ENCODE measurements at regions not wholly inside any gene's neighbourhood (a gene's known extent, or its start where the extent isn't known, plus 50 kb on each side); places are given as distances from the start of the nearest gene placed in this dataset.
A peak's percentile ranks its signal among the peaks of the same experiment; 100 is the strongest.

GRCh38 chr10:128373071-128373749 is 247.0 kb upstream of the MKI67 start:
- DNase-seq (ENCODE audit: low read depth, low spot score), result no peak

DNA sequence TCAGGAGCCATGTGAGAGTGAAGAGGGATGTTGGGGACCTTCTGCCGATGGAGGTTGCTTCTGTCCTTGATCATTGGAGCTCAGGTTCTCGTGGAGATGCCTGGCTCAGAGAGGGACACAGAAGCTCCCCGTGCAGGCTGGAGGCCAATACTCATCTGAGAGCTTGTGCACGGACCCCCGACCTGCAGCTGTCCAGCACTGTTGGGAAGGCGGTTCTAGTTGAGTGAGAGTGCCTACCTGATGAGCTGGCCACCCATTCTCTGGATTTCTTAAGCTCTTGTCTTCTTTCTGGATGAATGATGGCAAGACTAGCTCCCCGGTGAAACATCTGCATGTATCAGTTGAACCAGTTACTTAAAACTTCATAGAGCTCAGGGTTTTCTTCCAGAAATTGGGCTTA is 247.6 kb upstream of the MKI67 start:
- DNase-seq (ENCODE audit: low read depth, low spot score), result no peak

DNA sequence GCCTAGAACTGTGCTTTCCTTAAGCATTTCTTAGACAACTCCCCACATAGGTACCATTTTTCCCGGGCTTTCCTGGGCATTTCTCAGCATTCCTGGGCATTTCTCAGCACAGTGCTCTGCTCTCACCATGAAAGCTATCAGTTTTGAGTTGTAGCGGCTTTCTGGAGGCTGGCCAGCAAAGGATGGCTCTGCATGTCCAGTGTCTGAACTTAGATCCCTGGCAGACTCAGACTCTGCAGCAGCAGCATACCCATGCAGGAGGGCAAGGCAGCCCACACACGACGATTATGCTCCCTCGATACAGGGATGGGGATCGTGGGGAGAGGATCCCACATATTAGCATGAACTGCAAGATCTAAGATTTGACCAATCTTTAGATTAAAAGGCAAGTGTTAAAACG is 248.9 kb upstream of the MKI67 start:
- DNase-seq (ENCODE audit: low read depth, low spot score), result no peak

- no peak for DNase-seq (ENCODE audit: low read depth, low spot score)
Measured at GRCh38 chr10:128377364-128377987, 251.3 kb upstream of the MKI67 start.

GRCh38 chr10:128377988-128378387 is 251.8 kb upstream of the MKI67 start:
- DNase-seq (ENCODE audit: low read depth, low spot score), result no peak

GRCh38 chr10:128380946-128381345 is 254.7 kb upstream of the MKI67 start:
- DNase-seq (ENCODE audit: low read depth, low spot score), result no peak

GRCh38 chr10:128382225-128382624 is 256.0 kb upstream of the MKI67 start:
- DNase-seq (ENCODE audit: low read depth, low spot score), result no peak

GRCh38 chr10:128384831-128385230 is 258.6 kb upstream of the MKI67 start:
- DNase-seq (ENCODE audit: low read depth, low spot score), result no peak

GRCh38 chr10:128386231-128386630 is 260.0 kb upstream of the MKI67 start:
- DNase-seq (ENCODE audit: low read depth, low spot score), result no peak

GRCh38 chr10:128386816-128387604 is 260.8 kb upstream of the MKI67 start:
- no peak for DNase-seq (ENCODE audit: low read depth, low spot score)

DNA sequence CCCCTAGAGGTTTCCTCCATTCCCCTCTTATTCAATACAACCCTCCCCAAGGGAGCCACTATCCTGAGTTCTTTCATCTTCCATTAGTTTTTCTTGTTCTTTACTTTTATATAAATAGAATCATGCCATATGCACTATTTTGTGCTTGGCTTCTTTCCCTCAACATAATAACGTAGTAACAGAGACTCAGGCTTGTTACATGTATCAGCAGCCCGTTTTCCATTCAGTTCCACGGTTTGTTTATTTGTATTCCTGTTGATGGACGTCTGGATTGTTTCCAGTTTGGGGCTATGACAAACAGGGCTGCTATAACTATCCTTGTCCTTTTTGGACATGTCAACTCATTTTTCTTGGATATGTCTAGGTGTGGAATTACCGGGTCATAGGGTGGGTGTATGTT is 264.4 kb upstream of the MKI67 start:
- no peak for DNase-seq (ENCODE audit: low read depth, low spot score)

- no peak for DNase-seq (ENCODE audit: low read depth, low spot score)
Measured at GRCh38 chr10:128393546-128393945, 267.3 kb upstream of the MKI67 start.

DNA sequence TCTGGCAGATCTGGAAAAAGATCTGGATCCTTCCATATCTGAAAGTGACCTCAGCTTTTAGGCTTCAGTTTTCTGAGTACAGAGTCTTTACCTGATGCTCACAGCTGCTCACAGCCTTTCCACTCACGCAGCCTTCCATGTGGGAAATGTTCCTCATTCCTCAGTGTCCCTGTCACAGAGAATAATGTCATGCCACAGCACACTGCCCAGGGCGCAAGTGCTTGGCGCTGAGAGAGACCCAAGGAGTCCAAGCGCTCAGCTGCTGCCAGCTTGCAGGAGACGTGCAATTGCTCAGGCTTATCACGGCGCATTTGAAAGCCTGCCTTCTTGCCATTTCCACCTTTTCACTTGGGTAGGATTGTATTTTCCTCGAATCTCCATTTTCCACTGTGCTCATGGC is 271.9 kb upstream of the MKI67 start:
- no peak for DNase-seq (ENCODE audit: low read depth, low spot score)

GRCh38 chr10:128398999-128399398 is 272.8 kb upstream of the MKI67 start:
- no peak for DNase-seq (ENCODE audit: low read depth, low spot score)

- DNase-seq (ENCODE audit: low read depth, low spot score), result no peak
Measured at GRCh38 chr10:128400564-128400963, 274.3 kb upstream of the MKI67 start.

DNA sequence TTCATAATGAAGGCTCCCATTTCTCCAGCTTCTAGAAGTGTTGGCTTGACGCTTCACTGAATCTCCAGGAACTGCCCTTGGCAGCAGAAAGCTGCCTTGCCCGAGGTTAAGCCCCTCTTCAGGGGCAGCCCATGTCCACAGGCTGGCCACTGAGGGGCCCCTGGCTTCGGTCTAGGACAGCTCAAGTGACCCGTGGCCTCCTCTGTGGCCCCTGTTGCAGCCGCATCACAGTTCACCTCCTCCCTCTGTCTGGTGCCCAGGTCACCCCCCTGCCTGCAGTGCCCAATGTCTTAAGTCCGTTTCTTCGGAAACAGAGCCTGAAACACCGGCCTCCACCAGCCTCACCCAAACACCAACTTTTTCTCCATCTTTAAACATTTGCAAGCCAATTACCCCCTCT is 279.2 kb upstream of the MKI67 start:
- DNase-seq (ENCODE audit: low read depth, low spot score), result no peak

DNA sequence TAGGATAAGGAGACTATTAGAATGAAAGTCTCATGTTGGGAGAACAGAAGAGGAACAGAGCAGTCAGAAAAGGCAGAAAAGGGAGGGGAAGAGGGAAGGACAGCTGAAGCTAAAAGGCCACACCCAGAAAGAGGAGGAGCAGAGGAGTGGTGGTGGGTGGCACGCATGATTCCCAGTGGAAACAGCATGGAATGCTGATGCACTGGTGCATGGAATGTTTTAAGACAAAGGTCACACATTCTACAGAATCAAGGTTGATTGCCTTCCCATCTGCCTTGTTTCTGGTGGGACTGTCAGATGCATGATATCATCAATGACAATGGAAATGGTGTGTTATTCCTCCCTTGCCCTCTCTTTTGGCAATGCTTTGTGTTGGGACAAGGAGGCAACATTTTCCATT is 285.4 kb upstream of the MKI67 start:
- no peak for DNase-seq (ENCODE audit: low read depth, low spot score)

GRCh38 chr10:128414568-128414967 is 288.3 kb upstream of the MKI67 start:
- no peak for DNase-seq (ENCODE audit: low read depth, low spot score)

GRCh38 chr10:128416231-128416630 is 290.0 kb upstream of the MKI67 start:
- no peak for DNase-seq (ENCODE audit: low read depth, low spot score)

DNA sequence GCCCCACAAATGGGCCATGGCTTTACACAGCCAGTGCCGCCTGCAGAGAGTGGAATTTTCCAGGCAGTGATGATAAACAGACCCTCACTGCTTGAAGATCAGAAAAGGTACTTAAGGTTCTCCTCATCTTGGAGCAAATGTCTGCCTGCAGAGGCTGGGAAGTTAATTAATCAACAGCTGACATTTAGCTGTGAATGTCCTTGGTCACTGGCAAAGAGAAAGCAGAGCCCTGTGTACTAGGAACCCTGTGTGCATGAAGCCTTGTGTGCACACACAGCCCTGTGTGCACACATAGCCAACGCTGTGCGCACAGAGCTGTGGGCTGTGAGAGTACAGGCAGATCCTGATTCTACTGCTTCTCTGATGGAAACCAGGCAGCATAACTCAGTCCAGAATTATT is 291.6 kb upstream of the MKI67 start:
- peak; percentile 7 for DNase-seq (ENCODE audit: low read depth, low spot score)

- no peak for DNase-seq (ENCODE audit: low read depth, low spot score)
Measured at GRCh38 chr10:128418819-128419218, 292.6 kb upstream of the MKI67 start.

GRCh38 chr10:128419466-128420019 is 293.3 kb upstream of the MKI67 start:
- no peak for DNase-seq (ENCODE audit: low read depth, low spot score)

- DNase-seq (ENCODE audit: low read depth, low spot score), result no peak
Measured at GRCh38 chr10:128420623-128421022, 294.4 kb upstream of the MKI67 start.

Data from ELF-1 (cell line).